ENCODE measurements at regions not wholly inside any gene's neighbourhood (a gene's known extent, or its start where the extent isn't known, plus 50 kb on each side); places are given as distances from the start of the nearest gene placed in this dataset.
"Not testable (repeated sequence)": the region's sequence is repeated elsewhere in the genome, so short reads cannot be mapped to it uniquely, and the experiment has no call there.

DNA sequence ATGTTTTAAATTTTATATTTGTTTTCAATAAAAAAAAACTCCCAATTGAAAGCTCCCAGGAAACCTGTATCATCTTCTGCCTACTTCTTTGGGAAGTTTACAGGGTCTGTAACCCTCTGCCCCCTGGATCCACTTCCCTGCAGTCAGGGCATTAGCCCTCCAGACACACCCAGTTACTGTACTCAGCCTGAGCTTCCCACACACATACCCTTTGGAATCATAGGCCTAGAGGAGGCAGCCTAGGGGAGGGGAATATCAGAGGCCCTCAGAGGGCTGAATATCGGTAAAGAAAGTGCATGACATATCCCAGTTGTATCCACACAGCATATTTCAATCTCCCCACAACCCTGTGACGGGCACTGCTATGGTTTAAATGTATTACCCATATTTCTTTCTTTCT is 56.2 kb upstream of the TFPI start:
- DNase-seq: not testable (repeated sequence)

DNA sequence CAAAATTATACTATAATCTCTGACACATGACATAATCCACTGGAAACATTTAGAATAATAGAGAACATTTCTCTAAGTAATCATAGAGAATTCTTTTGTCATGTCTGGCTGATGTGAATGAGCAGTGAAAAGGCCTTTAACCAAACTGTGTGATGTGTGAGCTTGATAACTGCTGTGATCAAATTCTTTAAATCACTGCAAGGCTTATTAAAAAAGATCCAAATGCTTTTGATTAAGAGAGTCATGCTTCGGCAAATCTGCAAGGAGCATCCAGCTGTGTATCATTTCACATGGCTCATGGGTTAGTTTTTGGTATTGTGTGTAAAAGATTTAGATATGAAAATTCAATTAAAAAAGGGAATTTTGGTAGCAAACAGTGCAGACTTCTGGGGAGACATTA is 58.6 kb upstream of the TFPI start:
- no peak for DNase-seq

DNA sequence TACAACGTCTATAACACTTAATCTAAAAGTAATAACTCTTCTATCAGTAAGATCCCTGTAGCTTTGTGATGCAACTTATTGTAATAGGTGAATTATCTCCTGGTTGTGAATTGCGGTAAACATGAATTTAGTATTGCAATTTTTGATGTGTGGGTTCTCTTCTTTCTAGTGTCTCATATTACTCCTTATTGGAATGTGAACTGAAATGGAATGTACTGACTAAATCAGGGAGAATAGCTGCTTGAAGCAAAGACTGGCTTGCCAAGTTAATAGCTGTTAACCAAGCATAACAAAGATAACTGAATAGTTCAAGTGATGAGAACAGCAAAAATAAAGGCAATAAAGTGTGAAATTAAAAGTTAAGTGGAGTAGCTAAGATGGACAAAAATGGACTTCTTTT is 60.5 kb upstream of the TFPI start:
- peak; percentile 42 for DNase-seq

- DNase-seq: peak; percentile 13
These were observed 61.1 kb upstream of the TFPI start for GRCh38 chr2:187615364-187615763.

DNA sequence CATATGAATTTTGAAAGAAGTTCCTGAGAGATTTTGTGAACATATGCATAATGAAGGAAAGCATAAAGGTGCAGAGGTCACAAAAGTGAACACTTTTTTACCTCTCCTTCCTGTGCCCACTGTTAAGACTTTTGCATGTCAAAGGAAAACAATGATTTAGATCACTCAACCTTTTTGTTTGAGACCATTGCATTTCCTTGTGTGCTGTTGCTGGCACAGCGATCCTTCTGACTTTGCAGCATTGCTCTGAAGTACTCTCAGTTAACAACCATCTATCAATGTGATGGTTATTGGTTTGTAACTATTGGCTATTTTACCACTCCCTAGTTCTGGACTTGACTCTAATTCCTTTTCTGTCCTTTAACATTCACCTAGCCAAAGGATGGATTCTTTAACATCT is 61.7 kb upstream of the TFPI start:
- DNase-seq: no peak

DNA sequence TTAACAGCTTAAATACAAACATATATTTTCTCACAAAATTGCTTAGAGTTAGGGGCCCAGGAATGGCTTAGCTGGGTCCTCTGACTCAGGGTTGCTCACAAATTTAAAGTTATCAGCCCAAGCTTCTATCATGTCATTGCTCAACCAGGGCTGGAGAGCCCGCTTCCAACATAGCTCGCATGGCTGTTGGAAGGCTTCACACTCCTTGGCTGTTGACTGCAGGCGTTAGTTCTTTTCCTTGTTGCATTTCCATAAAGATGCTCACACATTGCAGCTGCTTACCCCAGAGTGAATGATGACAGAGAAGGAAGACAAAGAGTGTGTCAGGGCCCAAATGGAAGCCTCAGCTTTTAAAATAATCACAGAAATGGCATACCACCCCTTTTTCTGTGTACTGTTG is 62.9 kb upstream of the TFPI start:
- DNase-seq: no peak

GRCh38 chr2:187617905-187618304 is 63.7 kb upstream of the TFPI start:
- no peak for DNase-seq

DNA sequence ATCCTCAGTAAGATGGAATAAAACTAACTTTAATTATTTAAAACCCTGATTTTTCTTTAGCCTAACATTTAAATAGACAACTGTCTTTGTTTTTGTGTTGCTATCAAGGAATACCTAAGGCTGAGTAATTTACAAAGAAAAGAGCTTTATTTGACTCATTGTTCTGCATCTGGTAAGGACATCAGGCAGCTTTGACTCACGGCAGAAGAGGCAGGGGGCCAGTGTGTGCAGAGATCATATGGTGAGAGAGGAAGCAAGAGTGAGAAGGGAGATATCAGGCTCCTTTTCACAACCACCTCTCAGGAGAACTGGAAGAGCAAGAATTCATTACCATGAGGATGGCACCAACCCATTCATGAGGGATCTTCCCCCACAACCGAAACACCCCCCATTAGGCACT is 64.6 kb upstream of the TFPI start:
- DNase-seq: peak; percentile 7

DNA sequence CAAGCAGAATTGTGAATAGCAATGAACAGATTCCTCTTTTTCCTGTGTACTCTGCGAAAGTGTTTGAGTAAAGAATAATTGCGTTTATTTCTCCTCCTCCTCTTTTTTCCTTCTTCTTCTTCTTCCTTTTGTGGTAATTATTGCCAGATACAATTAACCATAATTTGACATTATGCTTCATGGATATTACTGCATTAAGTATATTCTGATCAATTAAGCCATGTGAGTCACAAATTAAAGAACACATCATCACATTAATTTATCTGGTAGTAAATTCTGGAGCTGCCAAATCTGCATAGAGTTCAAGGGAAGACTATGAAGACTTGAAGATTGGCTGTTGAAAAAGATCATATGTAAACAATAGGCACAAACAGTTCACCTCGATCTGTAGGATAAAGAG is 72.9 kb upstream of the TFPI start:
- DNase-seq: no peak

- not testable (repeated sequence) for DNase-seq
These were observed 82.6 kb upstream of the TFPI start for GRCh38 chr2:187636731-187637391.

GRCh38 chr2:187637392-187637740 is 83.1 kb upstream of the TFPI start:
- DNase-seq: not testable (repeated sequence)

GRCh38 chr2:187637771-187638170 is 83.5 kb upstream of the TFPI start:
- not testable (repeated sequence) for DNase-seq

DNA sequence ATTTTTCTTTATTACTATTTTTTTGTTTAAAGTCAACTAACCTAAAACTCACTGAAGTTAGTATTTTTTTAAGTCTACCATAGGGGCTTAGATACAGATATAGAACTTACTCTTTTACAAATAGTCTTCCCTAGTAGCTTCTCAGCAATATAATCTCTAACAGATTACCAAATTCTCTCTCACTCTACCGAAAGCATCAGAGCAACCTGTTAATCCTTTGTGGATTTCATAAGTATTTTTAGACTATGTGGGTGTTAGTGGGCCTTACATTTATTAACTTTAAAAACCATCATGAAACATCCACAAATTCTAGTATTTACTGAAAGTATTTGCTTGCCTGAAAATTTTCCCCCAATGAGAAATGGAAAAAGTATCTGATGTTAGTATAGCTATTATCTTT is 84.6 kb upstream of the TFPI start:
- no peak for DNase-seq

DNA sequence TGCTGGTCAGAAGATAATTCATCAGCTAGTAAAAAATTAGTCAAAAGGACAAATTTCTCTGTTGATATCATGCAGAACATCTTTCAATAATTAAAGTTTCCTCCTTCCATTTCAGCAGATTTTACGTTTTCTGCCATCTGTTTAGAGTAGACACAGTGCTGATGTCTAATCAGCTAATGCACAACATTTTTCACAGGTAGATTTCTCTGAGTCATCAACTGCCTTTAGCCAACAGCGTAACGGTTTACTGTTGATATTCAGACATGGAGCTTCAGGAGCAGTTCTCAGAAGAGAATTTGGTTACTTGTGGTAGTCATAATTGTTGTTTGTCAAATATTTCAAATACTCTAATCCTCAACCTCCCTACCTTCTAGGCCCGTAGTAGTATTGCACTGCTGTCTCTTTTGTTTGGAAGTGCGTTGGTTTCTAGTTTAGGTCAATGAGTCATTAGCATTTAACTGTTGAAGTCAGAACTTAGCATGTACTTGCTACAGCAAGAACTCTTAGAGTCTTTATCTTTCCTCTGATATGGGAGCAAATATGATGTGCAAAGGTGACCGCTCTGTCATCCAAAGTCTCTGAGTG is 86.8 kb upstream of the TFPI start:
- DNase-seq: no peak

DNA sequence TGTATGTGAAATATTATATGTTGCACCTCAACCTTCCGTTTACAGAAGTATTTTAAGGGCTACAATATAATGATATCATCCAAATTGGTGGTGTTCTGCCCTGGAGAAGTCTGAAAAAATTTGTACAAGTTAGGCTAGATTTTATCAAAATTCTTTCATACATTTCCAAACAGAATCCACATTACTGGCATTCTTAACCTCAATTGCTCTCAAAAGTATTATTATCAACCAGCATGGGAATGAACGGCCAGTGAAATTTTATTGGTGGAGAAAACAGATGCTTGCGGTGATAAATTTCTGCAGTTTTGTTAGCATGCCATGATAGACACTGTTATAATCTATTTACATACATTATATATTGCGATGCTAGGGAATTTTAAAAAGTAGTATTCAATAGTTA is 88.3 kb upstream of the TFPI start:
- no peak for DNase-seq

GRCh38 chr2:187644486-187644885 is 90.3 kb upstream of the TFPI start:
- peak; percentile 14 for DNase-seq

DNA sequence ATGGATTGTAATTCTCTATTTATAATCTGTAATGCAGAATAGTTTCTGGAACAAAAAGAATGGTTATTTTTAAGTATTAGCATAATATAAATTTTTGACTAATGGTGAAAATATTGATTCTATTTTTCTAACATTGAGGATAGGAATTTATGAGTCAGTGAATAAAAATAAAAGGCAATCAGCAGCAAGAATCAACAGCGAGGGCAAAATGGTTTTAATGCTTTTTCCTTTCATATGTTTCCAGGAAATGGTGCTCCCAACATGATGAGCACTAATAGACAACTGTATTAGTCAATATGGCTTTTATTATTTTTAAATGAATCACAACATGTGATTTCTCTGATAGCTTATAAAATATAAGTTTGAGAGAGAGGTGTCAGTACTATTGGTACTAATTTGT is 90.7 kb upstream of the TFPI start:
- DNase-seq: peak; percentile 22

DNA sequence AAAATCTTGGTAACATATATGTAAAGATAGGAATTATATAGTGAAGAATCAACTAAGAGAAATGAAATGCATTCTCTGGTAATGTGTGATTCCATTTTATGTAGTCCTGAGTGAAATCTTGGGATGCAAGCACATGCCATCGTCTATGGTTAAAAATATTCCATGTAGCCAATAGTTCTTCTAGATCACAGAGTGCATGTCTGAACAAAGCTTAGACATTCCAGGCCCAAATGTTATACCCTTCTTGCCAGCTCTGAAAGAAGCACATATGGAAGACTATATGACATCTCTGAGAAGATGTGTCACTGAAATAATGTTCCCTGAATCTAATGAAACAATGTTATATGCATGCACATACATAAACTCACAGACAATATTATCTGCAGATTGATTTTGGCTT is 92.3 kb upstream of the TFPI start:
- DNase-seq: no peak

- DNase-seq: no peak
These were observed 100.3 kb upstream of the TFPI start for GRCh38 chr2:187654535-187654934.

DNA sequence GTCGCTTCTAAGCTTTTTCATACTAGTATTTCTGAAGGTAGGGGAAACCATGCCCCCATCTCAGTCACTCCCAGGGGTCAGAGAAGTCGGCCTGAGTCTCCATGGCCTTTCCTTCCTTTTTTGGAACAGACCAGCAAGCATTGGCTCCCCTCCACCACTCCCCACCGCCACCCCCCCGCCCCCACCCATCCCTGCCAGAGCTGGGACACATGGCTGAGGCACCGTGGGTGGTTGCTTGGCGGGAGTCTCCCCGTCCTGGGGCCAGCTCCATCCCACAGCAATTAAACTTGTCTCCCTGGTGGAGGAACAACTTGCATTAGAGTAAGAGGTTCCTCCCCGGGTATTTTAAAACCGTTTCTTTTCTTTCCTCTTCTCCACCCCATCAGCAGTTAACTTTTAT is 100.8 kb upstream of the TFPI start:
- no peak for DNase-seq

DNA sequence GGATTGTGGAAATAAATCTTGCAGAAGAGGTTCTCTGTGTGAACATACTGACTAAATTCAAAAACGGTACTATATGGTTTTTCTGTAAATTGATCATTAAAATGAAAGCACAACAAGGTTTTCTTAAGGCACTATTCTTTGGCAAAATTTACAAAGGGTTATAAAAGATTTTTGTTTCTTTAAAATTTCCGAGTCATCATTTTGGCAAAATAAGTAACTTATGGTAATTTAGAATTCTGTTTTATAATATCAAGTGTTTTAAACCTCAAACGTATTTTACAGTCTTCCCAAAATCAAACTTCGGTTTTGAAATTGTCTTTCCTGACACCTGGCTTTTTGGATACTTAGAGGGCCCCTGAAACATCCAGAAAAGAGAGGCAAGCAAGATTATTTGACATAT is 101.9 kb upstream of the TFPI start:
- DNase-seq: no peak

- DNase-seq: peak; percentile 7
These were observed 104.8 kb upstream of the TFPI start for GRCh38 chr2:187658952-187659525.

DNA sequence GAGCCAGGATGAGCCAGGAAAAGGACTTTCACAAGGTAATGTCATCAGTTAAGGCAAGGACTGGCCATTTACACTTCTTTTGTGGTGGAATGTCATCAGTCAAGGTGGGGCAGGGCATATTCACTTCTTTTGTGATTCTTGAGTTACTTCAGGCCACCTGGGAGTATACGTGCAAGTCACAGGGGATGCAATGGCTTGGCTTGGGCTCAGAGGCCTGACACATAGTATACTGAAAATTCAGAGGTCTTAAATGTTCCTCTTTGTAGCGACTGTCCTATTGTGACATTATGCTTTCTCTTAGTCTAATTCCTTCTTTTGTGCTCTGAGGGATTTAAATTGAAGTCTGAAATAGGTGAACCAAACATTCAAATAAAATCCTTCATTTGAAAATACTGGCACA is 121.8 kb upstream of the TFPI start:
- DNase-seq: not testable (repeated sequence)

DNA sequence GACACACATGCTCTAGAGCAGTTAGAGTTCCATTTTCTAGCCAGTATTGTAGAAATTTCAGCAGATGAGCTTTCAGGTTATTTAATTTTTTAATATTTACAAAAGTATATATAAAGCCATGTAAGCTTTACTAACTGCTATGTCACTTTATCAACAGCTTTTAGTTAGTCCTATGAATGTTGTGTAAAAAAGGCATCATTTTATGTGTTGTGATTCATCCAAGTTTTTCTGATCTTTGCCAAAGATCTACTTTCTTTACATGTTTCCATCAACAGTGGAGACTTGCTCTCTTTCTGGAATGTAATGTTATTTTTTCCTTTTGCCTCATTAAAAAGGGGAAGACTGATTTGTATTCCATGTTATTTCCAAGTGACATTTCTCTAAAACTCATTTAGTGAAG is 125.2 kb upstream of the TFPI start:
- peak; percentile 2 for DNase-seq

DNA sequence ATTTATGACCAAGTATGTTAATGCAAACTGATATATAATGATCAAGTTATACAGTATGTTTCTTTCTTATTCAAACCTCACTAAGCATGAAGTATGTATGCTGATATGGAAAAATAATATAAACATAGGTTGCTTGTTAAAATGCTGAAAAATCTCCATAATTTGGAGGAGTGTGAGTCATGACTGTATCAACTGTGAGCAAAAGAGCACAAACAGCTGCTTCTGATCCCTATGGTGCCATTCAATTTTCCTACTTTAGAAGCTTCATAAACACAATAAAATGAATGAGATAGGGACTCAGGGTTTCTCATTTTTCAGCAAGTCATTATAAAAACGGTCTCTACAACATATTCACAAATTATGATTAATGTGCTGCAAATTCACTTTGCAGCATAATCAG is 129.9 kb upstream of the TFPI start:
- DNase-seq: no peak

All from fibroblast of skin of right quadriceps (primary cell).